Stimulated activated CD4-positive, alpha-beta T cell treated with anti-CD3 and anti-CD28 coated beads, Interleukin-1b, Interleukin-23, amount 100 ng/mL, for 24 hours (primary cell): ENCODE measurements at regions not wholly inside any gene's neighbourhood (a gene's known extent, or its start where the extent isn't known, plus 50 kb on each side); places are given as distances from the start of the nearest gene placed in this dataset.
"Not testable (repeated sequence)": the region's sequence is repeated elsewhere in the genome, so short reads cannot be mapped to it uniquely, and the experiment has no call there.

Experiments used
- DNase-seq, 4 experiments: peaks; one replicate each; pipeline ENCODE4 v3.0.0-alpha.2; 2020; ENCODE audit warnings: low read depth in 4 of 4, low spot score in 1 of 4

- no peak for DNase-seq
These were observed 92.5 kb upstream of the KCNE2 start for GRCh38 chr21:34271189-34271851.

- DNase-seq = no peak
These were observed 91.5 kb upstream of the KCNE2 start for GRCh38 chr21:34272321-34272720.

GRCh38 chr21:34274001-34274400 is 89.8 kb upstream of the KCNE2 start:
- no peak for DNase-seq

- DNase-seq = peak in 1 of 4 experiments; percentile 7
These were observed 86.9 kb upstream of the KCNE2 start for GRCh38 chr21:34276711-34277425.

GRCh38 chr21:34278451-34278850 is 85.4 kb upstream of the KCNE2 start:
- DNase-seq = no peak

- no peak for DNase-seq
These were observed 84.5 kb upstream of the KCNE2 start for GRCh38 chr21:34279285-34279684.

GRCh38 chr21:34279883-34280282 is 83.9 kb upstream of the KCNE2 start:
- DNase-seq = no peak

GRCh38 chr21:34280389-34280795 is 83.4 kb upstream of the KCNE2 start:
- DNase-seq = no peak

GRCh38 chr21:34280959-34281358 is 82.8 kb upstream of the KCNE2 start:
- DNase-seq = no peak

GRCh38 chr21:34282223-34282622 is 81.6 kb upstream of the KCNE2 start:
- DNase-seq = no peak

GRCh38 chr21:34284666-34285065 is 79.1 kb upstream of the KCNE2 start:
- no peak for DNase-seq

- DNase-seq = not testable (repeated sequence)
These were observed 75.8 kb upstream of the KCNE2 start for GRCh38 chr21:34288042-34288441.

GRCh38 chr21:34289856-34290255 is 74.0 kb upstream of the KCNE2 start:
- no peak for DNase-seq

- DNase-seq = no peak
These were observed 66.9 kb upstream of the KCNE2 start for GRCh38 chr21:34296878-34297277.

- DNase-seq = no peak
These were observed 65.2 kb upstream of the KCNE2 start for GRCh38 chr21:34298534-34299167.

GRCh38 chr21:34299168-34299539 is 64.7 kb upstream of the KCNE2 start:
- DNase-seq = no peak

- no peak for DNase-seq
These were observed 61.3 kb upstream of the KCNE2 start for GRCh38 chr21:34302521-34302920.

GRCh38 chr21:34305605-34306604 is 57.9 kb upstream of the KCNE2 start:
- DNase-seq = no peak

- DNase-seq = no peak
These were observed 55.7 kb upstream of the KCNE2 start for GRCh38 chr21:34307991-34308532.

GRCh38 chr21:34311561-34312330 is 52.1 kb upstream of the KCNE2 start:
- DNase-seq = no peak
